HG02588 (cell line): ENCODE measurements at regions not wholly inside any gene's neighbourhood (a gene's known extent, or its start where the extent isn't known, plus 50 kb on each side); places are given as distances from the start of the nearest gene placed in this dataset.
A peak's percentile ranks its signal among the peaks of the same experiment; 100 is the strongest.
"Not testable (repeated sequence)": the region's sequence is repeated elsewhere in the genome, so short reads cannot be mapped to it uniquely, and the experiment has no call there.

Experiments used
- ATAC-seq: cut with Tn5 transposase; IDR thresholded peaks from one replicate; pipeline ENCODE4 v1.9.1; 2021; ENCODE audit warnings: mild to moderate bottlenecking, moderate library complexity; ENCODE audit not compliant: unreplicated experiment

- ATAC-seq = no peak
Observed at GRCh38 chr4:160009656-160010493, 907.0 kb downstream of the RAPGEF2 start.

GRCh38 chr4:160019936-160020335 lies 917.1 kb downstream of the RAPGEF2 start:
- no peak for ATAC-seq

- no peak for ATAC-seq
Observed at GRCh38 chr4:160020804-160021203, 917.9 kb downstream of the RAPGEF2 start.

- no peak for ATAC-seq
Observed at GRCh38 chr4:160021870-160022269, 919.0 kb downstream of the RAPGEF2 start.

- ATAC-seq = no peak
Observed at GRCh38 chr4:160026721-160027120, 923.8 kb downstream of the RAPGEF2 start.

- no peak for ATAC-seq
Observed at GRCh38 chr4:160034501-160034900, 931.6 kb downstream of the RAPGEF2 start.

GRCh38 chr4:160038615-160039014 lies 935.7 kb downstream of the RAPGEF2 start:
- ATAC-seq = no peak

GRCh38 chr4:160044693-160045092 lies 941.8 kb downstream of the RAPGEF2 start:
- no peak for ATAC-seq

- ATAC-seq = no peak
Observed at GRCh38 chr4:160082432-160083207, 979.7 kb downstream of the RAPGEF2 start.

GRCh38 chr4:160091631-160092030 lies 988.8 kb downstream of the RAPGEF2 start:
- no peak for ATAC-seq

GRCh38 chr4:160100316-160100715 lies 997.4 kb downstream of the RAPGEF2 start:
- ATAC-seq = no peak

GRCh38 chr4:160110891-160111290 lies 1008.0 kb downstream of the RAPGEF2 start:
- ATAC-seq = no peak

- no peak for ATAC-seq
Observed at GRCh38 chr4:160117686-160118085, 1014.8 kb downstream of the RAPGEF2 start.

- not testable (repeated sequence) for ATAC-seq
Observed at GRCh38 chr4:160125576-160126287, 1022.9 kb downstream of the RAPGEF2 start.

GRCh38 chr4:160127211-160127610 lies 1024.3 kb downstream of the RAPGEF2 start:
- ATAC-seq = no peak

- ATAC-seq = no peak
Observed at GRCh38 chr4:160129439-160129838, 1026.6 kb downstream of the RAPGEF2 start.

GRCh38 chr4:160136021-160136420 lies 1033.1 kb downstream of the RAPGEF2 start:
- no peak for ATAC-seq

- no peak for ATAC-seq
Observed at GRCh38 chr4:160141206-160141605, 1038.3 kb downstream of the RAPGEF2 start.

- ATAC-seq = peak; percentile 99
Observed at GRCh38 chr4:160142579-160142978, 1039.7 kb downstream of the RAPGEF2 start.

GRCh38 chr4:160143574-160143973 lies 1040.7 kb downstream of the RAPGEF2 start:
- ATAC-seq = no peak

GRCh38 chr4:160159457-160159856 lies 1056.6 kb downstream of the RAPGEF2 start:
- ATAC-seq = no peak
